Right atrium auricular region (tissue), 2 donors: ENCODE measurements at regions not wholly inside any gene's neighbourhood (a gene's known extent, or its start where the extent isn't known, plus 50 kb on each side); places are given as distances from the start of the nearest gene placed in this dataset.

Source experiments
- DNase-seq: peaks from one replicate; pipeline ENCODE4 v3.0.0-alpha.2; 2019; ENCODE audit warnings: low spot score
- H3K27ac ChIP-seq, 2 donors: fragments of 200-600 bp; sonication (generic); 1 replicate in 1 of 2; 2 replicates in 1 of 2; pipeline ENCODE4 v1.5.1; 2016 to 2019
- H3K27me3 ChIP-seq, 2 donors: fragments of 200-600 bp; sonication (generic); one replicate each; pipeline versions ENCODE4 v1.5.1 to v1.6.0; 2017 to 2019
- H3K36me3 ChIP-seq: fragments of 200-600 bp; sonication (generic); one replicate; pipeline ENCODE4 v1.5.1; 2016
- H3K4me1 ChIP-seq, 2 donors: fragments of 200-600 bp; sonication (generic); one replicate each; pipeline versions ENCODE4 v1.5.1 to v1.6.0; 2017 to 2019
- H3K4me3 ChIP-seq, 2 donors: fragments of 200-600 bp; sonication (generic); 1 replicate in 1 of 2; 2 replicates in 1 of 2; pipeline ENCODE4 v1.5.1; 2017 to 2019; ENCODE audit warnings: mild to moderate bottlenecking in 1 of 2, moderate library complexity in 1 of 2
- H3K9me3 ChIP-seq, 2 donors: fragments of 200-600 bp; sonication (generic); one replicate each; pipeline ENCODE4 v1.5.1; 2019
- CTCF ChIP-seq, 2 donors: fragments of 200-600 bp; sonication (generic); IDR thresholded peaks; one replicate each; pipeline ENCODE4 v1.5.1; 2019; ENCODE audit warnings: antibody characterized with exemption in 2 of 2

GRCh38 chr18:23330423-23330822 lies 122.7 kb upstream of the RIOK3 start:
- Histone ChIP-seq H3K36me3 (no peaks in the 10 kb centered on the region), H3K9me3 (no peaks in the 10 kb centered on the region), H3K27me3 (no peaks in the 10 kb centered on the region), H3K27ac (no peak overlapping the region), H3K4me3 (no peak overlapping the region), H3K4me1 (no peaks in the 10 kb centered on the region)
- no peak for TF ChIP-seq CTCF (IDR thresholded peaks at IDR 0.05)
- no peak for DNase-seq

- no peak for TF ChIP-seq CTCF (IDR thresholded peaks at IDR 0.05)
- Histone ChIP-seq H3K9me3 (no peaks in the 10 kb centered on the region), H3K27ac (no peak overlapping the region), H3K27me3 (no peaks in the 10 kb centered on the region), H3K36me3 (no peaks in the 10 kb centered on the region), H3K4me1 (no peaks in the 10 kb centered on the region), H3K4me3 (no peak overlapping the region)
- no peak for DNase-seq
These were observed 121.8 kb upstream of the RIOK3 start for GRCh38 chr18:23331091-23331920.

GRCh38 chr18:23332356-23332755 lies 120.7 kb upstream of the RIOK3 start:
- Histone ChIP-seq H3K9me3 (no peaks in the 10 kb centered on the region), H3K4me3 (no peak overlapping the region), H3K4me1 (no peaks in the 10 kb centered on the region), H3K27ac (no peak overlapping the region), H3K27me3 (no peaks in the 10 kb centered on the region), H3K36me3 (no peaks in the 10 kb centered on the region)
- no peak for TF ChIP-seq CTCF (IDR thresholded peaks at IDR 0.05)
- no peak for DNase-seq

GRCh38 chr18:23333827-23334226 lies 119.3 kb upstream of the RIOK3 start:
- no peak overlapping the region for H3K27ac ChIP-seq
- no peaks in the 10 kb centered on the region for H3K27me3 ChIP-seq
- no peak overlapping the region for H3K4me3 ChIP-seq
- no peaks in the 10 kb centered on the region for H3K36me3 ChIP-seq
- no peaks in the 10 kb centered on the region for H3K4me1 ChIP-seq
- DNase-seq = no peak
- no peak for TF ChIP-seq CTCF (IDR thresholded peaks at IDR 0.05)
- no peaks in the 10 kb centered on the region for H3K9me3 ChIP-seq

GRCh38 chr18:23334569-23334968 lies 118.5 kb upstream of the RIOK3 start:
- no peak for TF ChIP-seq CTCF (IDR thresholded peaks at IDR 0.05)
- Histone ChIP-seq H3K9me3 (no peaks in the 10 kb centered on the region), H3K36me3 (no peaks in the 10 kb centered on the region), H3K4me1 (no peaks in the 10 kb centered on the region), H3K4me3 (no peak overlapping the region), H3K27ac (no peak overlapping the region), H3K27me3 (no peaks in the 10 kb centered on the region)
- no peak for DNase-seq

- Histone ChIP-seq H3K4me1 (no peaks in the 10 kb centered on the region), H3K4me3 (no peak overlapping the region), H3K27ac (peak overlapping the region in 1 of 2 donors; percentile 46), H3K9me3 (no peaks in the 10 kb centered on the region), H3K36me3 (no peaks in the 10 kb centered on the region), H3K27me3 (no peaks in the 10 kb centered on the region)
- no peak for TF ChIP-seq CTCF (IDR thresholded peaks at IDR 0.05)
- DNase-seq = no peak
These were observed 117.0 kb upstream of the RIOK3 start for GRCh38 chr18:23336101-23336500.
